Psoas muscle (tissue), 7 donors: ENCODE measurements at regions not wholly inside any gene's neighbourhood (a gene's known extent, or its start where the extent isn't known, plus 50 kb on each side); places are given as distances from the start of the nearest gene placed in this dataset.

Experiments
- ATAC-seq, 4 donors: fragments of 200-7000 bp; cut with Tn5 transposase; one replicate each; pipeline ENCODE4 v1.9.1; 2020; ENCODE audit warnings: moderate library complexity in 3 of 4, mild to moderate bottlenecking in 2 of 4
- DNase-seq, 2 donors: peaks; one replicate each; pipeline ENCODE4 v3.0.0-alpha.2; 2020
- H3K27ac ChIP-seq: fragments of 200-600 bp; one replicate; pipeline ENCODE4 v1.8.0; 2022
- H3K27me3 ChIP-seq, 3 donors: fragments of 200-600 bp in 1 of 3; one replicate each; pipeline versions ENCODE4 v1.6.1 to v1.8.0; 2013 to 2022; ENCODE audit warnings: low read length in 2 of 3, mild to moderate bottlenecking in 2 of 3, moderate library complexity in 1 of 3; ENCODE audit not compliant: insufficient read depth in 3 of 3
- H3K36me3 ChIP-seq, 2 donors: fragments of 200-600 bp in 1 of 2; one replicate each; pipeline versions ENCODE4 v1.6.1 to v1.8.0; 2013 to 2022; ENCODE audit warnings: low read depth in 1 of 2, mild to moderate bottlenecking in 1 of 2, moderate library complexity in 1 of 2; ENCODE audit not compliant: insufficient read depth in 1 of 2
- H3K4me1 ChIP-seq: fragments of 200-600 bp; one replicate; pipeline ENCODE4 v1.8.0; 2022
- H3K4me3 ChIP-seq: fragments of 200-600 bp; one replicate; pipeline ENCODE4 v1.8.0; 2022; ENCODE audit warnings: mild to moderate bottlenecking
- H3K9me3 ChIP-seq: fragments of 200-600 bp; one replicate; pipeline ENCODE4 v1.8.0; 2022
- CTCF ChIP-seq: fragments of 200-600 bp; IDR thresholded peaks from one replicate; pipeline ENCODE4 v1.8.0; 2022; ENCODE audit warnings: antibody characterized with exemption
- WGBS, 3 donors: extraction: QIAGEN DNeasy Blood & Tissue Kit; methylation state at CpG; one replicate each; pipeline versions ENCODE4 v1.1.6 to v1.1.7; 2013; 5-methylcytosine and 5-hydroxymethylcytosine counted together
- intact Hi-C, 2 donors: fragments of 100-400 bp; cut with DNase I; formaldehyde crosslinking; loops; one replicate each; pipeline versions ENCODE4 v1.11.0 to v1.14.2; 2022
- donor health status: healthy with polysubstance abuse.
- donor health status: DM: no; HTN: no; CAD: no; lungs with moderate emphysema.
- donor health status: Bipolar disorder and iron deficiency.
- donor health status: healthy.
- donor health status: DM: yes; HTN: yes; CAD: no.
- donor health status: DM: no; HTN: no; CAD: no.
- donor health status: DM: yes; HTN: yes; CAD: no.

GRCh38 chr2:88261725-88262124 is 91.6 kb downstream of the THNSL2 start:
- Histone ChIP-seq H3K27ac (no peak overlapping the region), H3K4me1 (no peaks in the 10 kb centered on the region), H3K27me3 (peaks cover 0 to 16% (median 4%) of the 10 kb centered on the region in 3 donors), H3K4me3 (no peak overlapping the region), H3K9me3 (no peaks in the 10 kb centered on the region), H3K36me3 (no peaks in the 10 kb centered on the region)
- no peak for ATAC-seq
- no peak for TF ChIP-seq CTCF
- DNase-seq = no peak
- WGBS, 3 donors = 56 to 75% (median 58%) methylated on average over 4 of the region's 4 CpGs
- intact Hi-C loops = no loop called here

- WGBS, 3 donors = 30 to 56% (median 40%) methylated on average over 2 of the region's 2 CpGs
Observed at GRCh38 chr2:88258208-88258607, 88.1 kb downstream of the THNSL2 start.

DNA sequence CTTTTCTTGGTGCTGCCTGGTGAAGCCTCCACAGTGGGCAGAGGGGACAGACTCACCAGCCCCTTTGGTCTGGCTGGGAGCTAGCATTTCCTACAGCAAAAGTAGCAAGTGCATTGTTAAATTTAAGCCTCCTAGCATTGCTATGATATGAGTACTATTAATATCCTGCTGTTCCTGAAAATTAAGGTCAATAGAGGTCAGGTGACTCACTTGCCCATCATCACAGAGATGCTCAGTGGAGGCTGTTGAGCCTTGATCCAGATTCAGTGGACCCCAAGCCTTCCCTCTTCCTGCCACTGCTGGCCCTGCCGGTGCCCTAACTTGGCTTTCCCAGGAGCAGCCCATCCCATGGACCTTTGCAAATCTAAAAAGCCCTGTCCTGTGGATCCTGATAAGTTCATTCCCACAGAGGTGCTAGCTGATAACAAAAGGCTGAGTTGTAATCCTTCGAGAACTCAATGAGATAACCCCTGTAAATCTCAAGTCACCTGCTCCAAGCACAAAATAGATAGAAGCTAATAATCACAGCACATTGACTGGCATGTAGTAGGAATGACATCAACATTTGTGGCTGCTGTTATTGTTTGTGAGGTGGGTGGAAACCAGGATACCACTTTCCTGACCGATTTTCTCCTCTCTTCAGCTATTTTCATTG is 84.4 kb downstream of the THNSL2 start:
- no peak for TF ChIP-seq CTCF
- intact Hi-C loops = no loop called here
- H3K4me3 ChIP-seq = no peak overlapping the region
- 69 to 80% (median 69%) methylated on average over 3 of the region's 3 CpGs for WGBS, 3 donors
- peaks cover 0 to 16% (median 4%) of the 10 kb centered on the region in 3 donors for H3K27me3 ChIP-seq
- DNase-seq = no peak
- no peak for ATAC-seq
- H3K4me1 ChIP-seq = no peaks in the 10 kb centered on the region
- no peaks in the 10 kb centered on the region for H3K36me3 ChIP-seq
- no peaks in the 10 kb centered on the region for H3K9me3 ChIP-seq
- no peak overlapping the region for H3K27ac ChIP-seq

More at GRCh38 chr2:88258208-88258607, 88.1 kb downstream of the THNSL2 start:
- no peak for TF ChIP-seq CTCF
- intact Hi-C loops = no loop called here
- H3K4me3 ChIP-seq = no peak overlapping the region
- ATAC-seq (no peak), DNase-seq (no peak)
- no peaks in the 10 kb centered on the region for H3K36me3 ChIP-seq
- H3K9me3 ChIP-seq = no peaks in the 10 kb centered on the region
- H3K27ac ChIP-seq = no peak overlapping the region
- no peaks in the 10 kb centered on the region for H3K4me1 ChIP-seq
- H3K27me3 ChIP-seq = peaks cover 0 to 16% (median 4%) of the 10 kb centered on the region in 3 donors

- no peak for DNase-seq
- Histone ChIP-seq H3K9me3 (no peaks in the 10 kb centered on the region), H3K27ac (no peak overlapping the region), H3K4me1 (no peaks in the 10 kb centered on the region), H3K27me3 (peaks cover 0 to 13% (median 4%) of the 10 kb centered on the region in 3 donors), H3K4me3 (no peak overlapping the region), H3K36me3 (no peaks in the 10 kb centered on the region)
- intact Hi-C loops = no loop called here
- no peak for TF ChIP-seq CTCF
- WGBS, 3 donors = 29 to 72% (median 50%) methylated on average over 1 of the region's 1 CpG
- ATAC-seq = no peak
Observed at GRCh38 chr2:88253997-88254396, 83.9 kb downstream of the THNSL2 start.

GRCh38 chr2:88253375-88253774 is 83.2 kb downstream of the THNSL2 start:
- intact Hi-C loops = no loop called here
- 90 to 93% (median 93%) methylated on average over 7 of the region's 7 CpGs for WGBS, 3 donors

More at GRCh38 chr2:88253375-88253774, 83.2 kb downstream of the THNSL2 start:
- Histone ChIP-seq H3K36me3 (no peaks in the 10 kb centered on the region), H3K9me3 (no peaks in the 10 kb centered on the region), H3K4me3 (no peak overlapping the region), H3K4me1 (no peaks in the 10 kb centered on the region), H3K27ac (no peak overlapping the region), H3K27me3 (peaks cover 0 to 7% (median 2%) of the 10 kb centered on the region in 3 donors)
- no peak for TF ChIP-seq CTCF
- DNase-seq (no peak), ATAC-seq (no peak)
